Dedifferentiated amniotic fluid mesenchymal stem cell (primary cell): ENCODE measurements at regions not wholly inside any gene's neighbourhood (a gene's known extent, or its start where the extent isn't known, plus 50 kb on each side); places are given as distances from the start of the nearest gene placed in this dataset.
"Not testable (repeated sequence)": the region's sequence is repeated elsewhere in the genome, so short reads cannot be mapped to it uniquely, and the experiment has no call there.

Source experiments
- DNase-seq: peaks from one replicate; pipeline ENCODE4 v3.0.0-alpha.2; 2016; ENCODE audit errors: extremely low spot score

DNA sequence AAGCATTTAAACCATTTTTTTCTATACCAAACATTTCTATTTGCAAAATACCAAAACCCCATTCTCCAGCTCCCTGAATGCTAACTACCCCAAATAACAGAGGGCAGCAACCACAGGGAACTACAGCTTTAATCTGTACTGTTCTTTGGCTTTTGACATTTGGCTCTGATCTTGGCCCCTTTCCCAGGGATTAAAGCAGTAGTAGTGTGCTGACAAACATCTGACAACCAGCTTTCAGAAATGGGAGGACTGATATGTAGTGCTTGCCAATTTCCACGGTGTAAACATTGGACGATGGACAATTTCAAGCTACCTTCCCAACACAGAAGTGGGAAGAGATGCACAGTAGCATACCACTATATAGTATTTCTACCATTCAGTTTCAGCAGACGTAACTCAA is 88.4 kb upstream of the TEAD1 start:
- DNase-seq = no peak

DNA sequence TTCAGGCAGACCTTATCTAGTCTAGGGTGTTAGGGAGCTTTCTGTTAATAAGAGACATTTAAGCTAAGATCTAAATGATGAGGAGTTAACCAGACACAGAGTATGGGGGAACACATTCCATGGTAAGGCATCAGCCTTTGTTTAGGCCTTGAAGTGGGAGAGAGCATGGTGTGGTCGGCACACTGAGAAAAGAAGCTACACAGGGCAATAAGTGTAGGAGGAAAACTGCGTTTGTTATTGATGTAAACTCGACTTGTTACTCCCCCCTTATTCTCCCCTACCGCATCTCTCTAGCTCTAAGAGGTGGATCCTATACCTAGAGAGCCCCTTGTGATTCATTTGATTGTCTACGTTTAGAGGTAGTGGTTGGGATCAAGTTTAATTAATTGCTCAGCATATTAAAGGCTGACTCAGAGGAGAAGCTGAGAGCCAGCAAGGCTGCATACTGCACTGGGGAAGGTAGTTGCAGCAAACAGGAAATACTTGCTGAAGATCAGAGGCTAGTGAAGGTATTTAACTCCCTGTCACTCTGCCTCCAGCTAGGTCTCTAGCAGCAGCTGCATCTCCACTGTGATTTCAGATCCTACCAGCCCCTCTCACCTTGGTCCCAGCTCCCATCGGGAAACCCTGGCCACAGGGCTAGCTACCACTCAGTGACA is 86.8 kb upstream of the TEAD1 start:
- DNase-seq = no peak

DNA sequence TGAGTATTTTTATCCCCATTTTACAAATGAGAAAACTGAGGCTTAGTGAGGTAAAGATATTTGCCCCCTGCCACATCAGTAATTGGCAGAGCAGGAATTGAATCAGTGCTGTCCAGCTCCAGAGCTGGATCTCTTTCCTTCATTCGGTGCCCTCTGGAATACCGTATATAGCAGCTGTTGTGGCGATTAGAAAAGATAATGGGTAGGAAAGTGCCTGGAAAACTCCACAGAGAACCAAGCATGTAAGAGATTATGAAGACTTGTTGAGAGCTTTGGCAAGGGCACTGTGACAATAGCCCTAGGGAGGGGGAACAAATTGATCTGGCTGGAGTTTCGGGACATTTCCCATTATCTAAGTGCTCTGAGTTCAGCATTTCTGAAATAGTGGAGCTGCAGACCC is 82.5 kb upstream of the TEAD1 start:
- DNase-seq = no peak

DNA sequence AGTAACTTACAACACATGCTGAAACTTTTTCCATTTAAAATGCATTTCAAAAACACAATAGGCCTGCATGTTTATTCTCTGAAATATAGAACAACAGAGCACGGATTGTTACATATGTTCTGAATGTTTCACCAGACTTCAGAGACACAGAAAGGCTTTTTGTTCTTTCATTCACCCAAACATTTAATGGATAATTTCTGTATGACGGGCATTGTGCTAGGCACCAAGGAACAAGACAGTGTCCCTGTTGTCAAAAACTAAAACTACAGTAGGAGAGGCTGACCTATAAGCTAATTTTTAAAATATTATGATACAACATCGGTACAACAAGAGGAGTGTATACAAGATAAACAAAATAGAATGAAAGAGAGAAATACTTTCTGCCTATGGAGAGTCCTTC is 81.9 kb upstream of the TEAD1 start:
- DNase-seq = no peak

DNA sequence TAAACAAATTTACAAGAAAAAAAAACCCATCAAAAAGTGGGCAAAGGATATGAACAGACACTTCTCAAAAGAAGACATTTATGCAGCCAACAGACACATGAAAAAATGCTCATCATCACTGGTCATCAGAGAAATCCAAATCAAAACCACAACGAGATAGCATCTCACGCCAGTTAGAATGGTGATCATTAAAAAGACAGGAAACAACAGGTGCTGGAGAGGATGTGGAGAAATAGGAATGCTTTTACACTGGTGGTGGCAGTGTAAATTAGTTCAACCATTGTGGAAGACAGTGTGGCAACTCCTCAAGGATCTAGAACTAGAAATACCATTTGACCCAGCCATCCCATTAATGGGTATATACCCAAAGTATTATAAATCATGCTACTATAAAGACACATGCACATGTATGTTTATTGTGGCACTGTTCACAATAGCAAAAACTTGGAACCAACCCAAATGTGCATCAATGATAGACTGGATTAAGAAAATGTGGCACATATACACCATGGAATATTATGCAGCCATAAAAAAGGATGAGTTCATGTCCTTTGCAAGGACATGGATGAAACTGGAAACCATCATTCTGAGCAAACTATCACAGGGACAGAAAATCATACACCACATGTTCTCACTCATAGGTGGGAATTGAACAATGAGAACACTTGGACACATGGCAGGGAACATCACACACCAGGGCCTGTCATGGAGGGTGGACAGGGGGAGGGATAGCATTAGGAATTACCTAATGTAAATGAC is 79.0 kb upstream of the TEAD1 start:
- DNase-seq = not testable (repeated sequence)

DNA sequence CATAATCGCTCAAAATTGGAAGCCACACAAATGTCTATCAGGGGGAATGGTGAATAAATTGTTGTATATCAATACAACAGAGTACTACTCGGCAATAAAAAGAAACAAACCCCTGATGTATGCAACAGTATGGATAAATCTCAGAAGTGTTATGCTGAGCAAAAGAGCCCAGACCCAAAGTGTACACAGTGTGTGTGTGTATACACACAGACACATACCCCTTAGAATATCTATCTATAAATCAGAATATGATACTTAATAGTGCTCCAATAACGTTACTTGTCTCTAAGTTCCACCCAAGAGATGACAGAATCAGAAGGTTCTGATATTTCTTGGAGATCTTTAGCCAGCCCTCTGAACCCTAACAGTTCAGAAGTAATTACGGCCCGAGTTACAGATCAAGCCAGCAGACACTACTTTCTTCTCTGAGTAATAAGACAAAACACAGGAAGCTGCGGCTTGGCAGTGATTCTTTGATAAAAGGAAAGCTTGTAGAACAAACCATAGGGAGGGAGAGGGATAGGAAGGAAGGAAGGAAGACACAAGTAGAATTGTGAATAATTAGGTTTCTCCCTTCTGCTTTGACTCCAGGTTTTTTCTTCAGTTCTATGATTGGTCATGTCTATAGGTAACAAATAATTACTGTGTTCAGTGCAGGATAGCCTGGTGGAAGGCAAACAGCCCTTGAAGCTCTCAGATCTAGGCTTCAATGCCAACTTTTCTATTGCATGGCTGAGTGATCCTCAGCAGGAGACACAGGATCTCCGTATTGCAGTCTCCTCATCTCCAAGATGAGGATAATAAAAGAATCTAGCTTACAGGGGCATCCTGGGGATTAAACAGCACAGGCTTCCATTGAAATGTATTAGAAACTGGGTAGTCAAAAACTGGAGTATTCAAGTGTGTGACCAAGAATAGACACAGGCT is 75.6 kb upstream of the TEAD1 start:
- no peak for DNase-seq

DNA sequence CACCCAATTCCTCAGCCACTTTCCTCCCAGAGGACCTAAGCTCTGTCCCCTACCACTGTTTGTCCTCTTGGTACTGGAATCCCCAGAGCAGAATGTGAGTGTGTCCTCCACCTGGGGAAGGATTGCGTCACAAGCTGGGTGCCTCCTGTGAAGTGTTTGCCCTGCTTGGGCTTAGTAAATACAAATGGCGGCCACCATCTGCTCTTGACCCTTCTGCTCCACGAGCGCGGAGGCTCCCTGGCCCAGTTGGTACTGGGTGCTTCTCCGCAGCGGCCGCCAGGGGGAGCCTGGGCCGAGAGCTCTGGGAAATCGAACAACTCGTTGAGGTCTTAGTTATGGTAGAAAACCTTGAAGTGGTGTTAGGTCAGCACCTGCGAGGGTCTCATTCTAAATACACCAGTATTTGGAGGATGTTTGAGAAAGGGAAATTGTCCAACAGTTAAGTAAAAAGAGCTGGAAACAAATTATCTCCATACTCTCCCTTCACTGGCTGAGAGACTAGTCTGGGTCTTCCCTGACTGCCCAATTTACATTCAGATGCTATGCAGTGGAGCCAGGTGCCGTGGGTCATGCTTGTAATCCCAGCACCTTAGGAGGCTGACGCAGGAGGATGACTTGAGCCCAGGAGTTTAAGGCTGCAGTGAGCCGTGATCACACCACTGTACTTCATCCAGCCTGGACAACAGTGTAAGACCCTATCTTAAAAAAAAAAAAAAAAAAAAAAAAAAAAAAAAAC is 74.6 kb upstream of the TEAD1 start:
- DNase-seq = no peak

DNA sequence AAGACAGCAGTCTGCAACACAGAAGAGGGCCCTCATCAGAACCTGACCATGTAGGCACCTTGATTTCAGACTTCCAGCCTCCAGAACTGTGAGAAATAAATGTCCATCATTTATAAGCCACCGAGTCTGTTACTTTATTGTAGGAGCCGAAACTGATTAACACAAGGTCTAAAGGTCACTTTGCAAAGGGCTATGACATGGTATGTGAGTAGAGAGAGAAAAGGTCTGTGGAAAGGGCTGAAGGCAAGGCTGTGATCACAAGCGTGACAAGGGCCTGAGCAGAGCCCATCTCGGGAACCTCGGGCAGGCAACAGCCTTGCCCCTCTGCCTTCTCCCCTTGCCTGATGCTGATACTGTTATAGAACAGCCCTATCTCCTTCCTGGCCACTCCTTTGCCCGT is 73.4 kb upstream of the TEAD1 start:
- DNase-seq = no peak

DNA sequence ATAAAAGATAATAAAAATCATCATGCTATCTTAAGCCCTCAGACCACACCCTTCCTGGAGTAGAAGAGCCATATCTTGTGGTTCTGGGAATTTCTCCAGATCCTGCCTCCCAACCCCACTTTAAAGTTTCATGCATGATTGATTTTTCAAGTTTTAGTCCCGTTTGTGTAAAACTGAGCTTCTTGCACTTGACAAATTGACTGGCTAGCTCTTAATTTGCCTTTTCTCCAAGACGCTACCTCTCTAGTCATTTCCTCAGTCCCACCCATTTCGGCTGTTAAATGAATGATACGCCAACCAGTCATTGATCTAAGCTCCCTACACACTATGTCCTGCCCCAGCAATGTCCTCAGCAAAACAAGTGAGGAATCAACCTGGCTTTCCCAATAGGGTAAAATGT is 71.8 kb upstream of the TEAD1 start:
- DNase-seq = no peak

DNA sequence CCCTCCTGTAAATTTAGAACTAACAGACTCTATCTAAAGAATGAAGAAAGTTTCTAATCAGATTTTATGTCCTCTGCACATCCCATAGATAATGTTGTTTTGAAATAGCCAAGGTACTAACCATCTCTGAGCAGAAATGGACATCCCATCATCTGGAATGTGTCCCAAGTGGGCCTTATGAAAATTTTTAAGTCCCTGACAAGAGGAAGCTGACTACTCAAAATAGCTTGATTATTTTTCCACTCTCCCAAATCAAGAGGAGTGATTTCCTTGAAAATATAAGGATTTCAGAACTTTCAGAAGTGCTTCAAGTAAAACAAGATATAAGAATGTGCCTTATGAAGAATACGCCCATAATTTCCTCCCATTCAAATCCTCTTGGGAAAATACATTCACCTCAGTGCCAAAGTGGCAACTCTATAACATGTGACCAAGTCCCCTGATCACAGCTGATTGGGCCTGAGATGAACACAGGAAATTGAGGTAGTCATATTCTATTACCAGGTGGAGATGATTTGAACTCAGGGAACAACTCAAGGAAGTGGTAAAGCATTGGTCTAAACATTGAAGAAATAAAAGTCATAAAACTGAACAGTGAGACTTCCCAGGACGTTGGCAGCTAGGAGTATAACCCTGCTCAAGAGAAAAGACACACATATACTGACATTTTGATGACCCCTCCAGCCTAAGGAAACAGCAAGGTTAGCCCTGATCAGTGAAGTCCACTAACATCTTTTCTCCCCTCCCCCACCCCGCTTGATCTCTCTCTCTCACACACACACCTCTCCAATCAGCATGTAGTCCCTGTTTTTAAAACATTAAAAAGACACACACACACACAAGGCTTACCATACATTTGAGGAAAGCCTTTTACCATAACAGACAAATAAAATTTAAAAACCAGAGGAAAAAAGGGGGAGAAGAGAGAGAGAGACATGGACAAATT is 70.8 kb upstream of the TEAD1 start:
- no peak for DNase-seq

DNA sequence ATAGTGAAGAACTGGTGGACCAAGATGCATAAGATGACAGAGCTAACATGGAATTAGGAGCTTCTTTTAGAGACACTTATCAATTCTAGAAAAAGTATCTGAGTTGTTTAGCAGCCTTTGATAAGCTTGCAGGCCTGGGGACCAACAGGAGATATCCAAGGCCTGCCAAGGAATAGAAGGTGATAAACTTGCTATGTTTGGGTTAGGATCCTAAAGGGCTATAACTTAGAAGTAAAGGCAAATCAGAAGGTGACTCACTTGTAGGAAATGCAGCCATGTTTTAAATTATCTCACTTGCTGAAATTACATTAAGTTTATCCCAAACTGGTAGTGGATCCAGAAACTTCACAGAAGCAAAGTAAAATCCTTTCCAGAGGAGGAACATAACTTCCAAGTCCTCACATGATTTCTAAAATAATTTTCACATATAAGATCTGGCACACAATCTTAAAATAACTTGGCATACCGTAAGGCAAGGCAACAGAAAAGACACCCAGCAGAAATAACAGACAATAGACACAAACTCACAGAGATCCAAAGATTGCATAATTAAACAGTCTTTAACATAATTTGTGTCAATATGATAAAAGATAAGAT is 69.6 kb upstream of the TEAD1 start:
- DNase-seq = no peak

DNA sequence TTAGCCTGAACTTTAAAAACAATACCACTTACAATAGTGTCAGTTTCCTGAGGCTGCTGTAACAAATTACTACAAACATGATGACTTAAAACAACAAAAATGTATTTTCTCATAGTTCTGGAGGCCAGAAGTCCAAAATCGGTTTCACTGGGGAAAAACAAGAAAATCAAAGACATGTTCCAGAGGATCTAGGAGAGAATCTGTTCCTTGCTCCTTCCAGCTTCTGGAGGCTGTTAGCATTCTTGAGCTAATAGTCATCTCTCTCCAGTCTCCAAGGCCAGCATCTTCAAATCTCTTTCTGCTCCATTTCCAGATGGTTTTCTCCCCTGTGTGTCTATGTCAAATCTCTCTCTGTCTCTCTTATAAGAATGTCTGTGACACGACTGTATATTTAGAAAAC is 67.6 kb upstream of the TEAD1 start:
- peak; percentile 79 for DNase-seq

DNA sequence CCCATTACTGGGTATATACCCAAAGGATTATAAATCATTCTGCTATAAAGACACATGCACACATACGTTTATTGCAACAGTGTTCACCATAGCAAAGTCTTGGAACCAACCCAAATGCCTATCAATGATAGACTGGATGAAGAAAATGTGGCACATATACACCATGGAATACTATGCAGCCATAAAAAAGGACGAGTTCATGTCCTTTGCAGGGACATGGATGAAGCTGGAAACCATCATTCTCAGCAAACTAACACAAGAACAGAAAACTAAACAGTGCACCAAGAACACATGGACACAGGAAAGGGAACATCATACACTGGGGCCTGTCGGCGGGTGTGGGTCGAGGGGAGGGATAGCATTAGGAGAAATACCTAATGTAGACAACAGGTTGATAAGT is 65.5 kb upstream of the TEAD1 start:
- DNase-seq = not testable (repeated sequence)

DNA sequence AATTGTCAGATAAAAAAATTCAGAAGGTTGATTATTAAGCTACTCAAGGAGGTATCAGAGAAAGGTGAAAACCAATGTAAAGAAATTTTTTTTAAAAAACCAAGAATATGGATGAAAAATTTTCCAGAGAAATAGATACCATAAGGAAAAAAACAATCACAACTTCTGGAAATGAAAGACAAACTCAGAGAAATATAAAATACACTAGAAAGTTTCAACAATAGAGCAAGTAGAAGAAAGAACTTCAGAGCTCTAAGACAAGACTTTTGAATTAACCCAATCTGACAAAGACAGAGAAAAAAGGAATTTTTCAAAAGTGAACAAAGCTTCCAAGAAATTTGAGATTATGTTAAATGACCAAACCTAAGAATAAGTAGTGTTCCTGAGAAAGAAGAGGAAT is 62.9 kb upstream of the TEAD1 start:
- DNase-seq = no peak

DNA sequence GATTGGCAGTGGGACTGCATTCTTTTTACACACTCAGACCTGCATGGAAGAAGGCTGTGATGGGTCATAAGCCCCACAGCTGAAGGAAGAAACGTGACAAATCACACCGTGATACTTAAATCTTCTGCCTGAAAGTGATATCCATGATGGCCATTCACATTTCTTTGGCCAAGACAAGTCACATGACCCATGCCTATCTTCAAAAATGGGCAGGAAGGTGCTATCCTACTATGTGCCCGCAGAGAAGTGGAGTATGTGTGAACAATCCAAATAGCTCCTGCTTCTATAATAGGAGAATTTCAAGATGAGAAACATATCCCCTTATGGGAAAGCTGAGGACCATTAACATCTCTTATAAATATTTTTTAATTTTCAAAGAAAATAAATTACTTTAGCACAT is 56.6 kb upstream of the TEAD1 start:
- no peak for DNase-seq

DNA sequence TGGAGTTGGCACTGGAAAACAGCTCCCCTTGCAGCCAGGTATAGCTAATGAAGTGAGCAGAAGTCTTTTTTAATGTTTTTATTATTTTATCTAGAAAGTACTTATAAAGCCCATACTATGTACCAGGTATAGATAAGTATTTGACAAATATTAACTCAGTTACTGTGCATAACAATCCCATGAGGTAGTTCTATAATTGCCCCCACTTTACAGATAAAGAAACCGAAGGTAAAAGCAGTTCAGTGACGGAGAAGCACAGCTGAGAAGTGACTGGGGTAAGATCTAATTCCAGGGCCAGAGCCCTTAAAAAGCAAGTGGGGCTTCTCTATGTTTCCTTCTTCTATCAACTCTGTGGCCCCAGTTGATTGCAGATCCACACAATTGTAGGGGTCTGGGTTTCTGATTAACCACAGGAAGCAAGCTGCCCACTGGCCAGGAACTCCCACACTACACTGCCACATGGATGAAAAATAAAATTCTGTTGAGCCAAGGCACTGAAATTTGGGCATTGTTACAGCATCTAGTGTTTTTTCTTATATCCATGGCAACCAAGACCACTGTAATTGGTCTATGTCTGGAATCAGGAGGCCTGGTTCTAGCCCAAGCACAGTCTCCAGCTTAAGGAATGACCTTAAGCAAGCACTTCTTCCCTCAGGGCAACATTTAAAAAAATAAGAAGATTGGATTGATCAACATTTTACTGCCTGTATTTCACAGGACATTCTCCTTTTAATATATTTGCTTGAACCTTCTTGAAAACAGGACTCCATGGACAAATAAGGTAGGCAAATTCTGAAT is 55.3 kb upstream of the TEAD1 start:
- peak; percentile 46 for DNase-seq

DNA sequence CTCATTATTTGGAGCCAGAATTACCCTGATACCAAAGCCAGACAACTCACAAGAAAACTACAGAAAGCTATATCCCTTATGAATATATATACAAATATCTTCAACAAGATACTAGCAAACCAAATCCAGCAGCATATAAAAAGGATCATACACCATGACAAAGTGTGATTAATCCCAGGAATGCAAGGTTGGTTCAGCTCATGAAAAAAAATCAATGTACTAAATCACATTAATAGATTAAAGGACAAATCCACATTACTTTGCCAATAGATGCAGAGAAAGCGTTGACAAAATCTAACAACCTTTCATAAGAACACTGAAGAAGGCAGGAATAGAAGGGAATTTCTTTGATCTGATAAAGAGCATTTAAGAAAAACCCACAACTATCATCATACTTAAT is 50.4 kb upstream of the TEAD1 start:
- DNase-seq = no peak
